Ovary (tissue), 7 donors: ENCODE measurements at regions not wholly inside any gene's neighbourhood (a gene's known extent, or its start where the extent isn't known, plus 50 kb on each side); places are given as distances from the start of the nearest gene placed in this dataset.

Source experiments
- DNase-seq, 5 donors: peaks; one replicate each; pipeline ENCODE4 v3.0.0-alpha.2; 2019 to 2020
- H3K27ac ChIP-seq, 2 donors: fragments of 200-600 bp; one replicate each; pipeline versions ENCODE4 v1.5.1 to v1.8.0; 2019 to 2022
- H3K27me3 ChIP-seq: fragments of 200-600 bp; one replicate; pipeline ENCODE4 v1.8.0; 2022
- H3K36me3 ChIP-seq: fragments of 200-600 bp; sonication (generic); one replicate; pipeline ENCODE4 v1.5.1; 2019
- H3K4me1 ChIP-seq: one replicate; pipeline ENCODE4 v1.8.1; 2013; ENCODE audit warnings: mild to moderate bottlenecking, moderate library complexity; ENCODE audit not compliant: insufficient read depth
- H3K4me3 ChIP-seq: fragments of 200-600 bp; sonication (generic); one replicate; pipeline ENCODE4 v1.5.1; 2017
- H3K9me3 ChIP-seq, 2 donors: fragments of 200-600 bp in 1 of 2; sonication (generic) in 1 of 2; one replicate each; pipeline versions ENCODE4 v1.5.1 to v1.8.1; 2013 to 2019; ENCODE audit warnings: mild to moderate bottlenecking in 1 of 2, moderate library complexity in 1 of 2
- EP300 ChIP-seq: sonication (generic); formaldehyde crosslinking; IDR thresholded peaks from one replicate; pipeline ENCODE4 v1.6.1; 2017; ENCODE audit warnings: antibody characterized with exemption
- POLR2A ChIP-seq: fragments of 450-650 bp; IDR thresholded peaks from one replicate; pipeline ENCODE4 v1.6.1; 2017; ENCODE audit warnings: antibody characterized with exemption, mild to moderate bottlenecking, moderate library complexity
- WGBS, 3 donors: extraction: QIAGEN DNeasy Blood & Tissue Kit in 1 of 3; methylation state at CpG; one replicate each; pipeline versions ENCODE4 v1.1.5 to v1.1.7; 2013 to 2017; 5-methylcytosine and 5-hydroxymethylcytosine counted together
- intact Hi-C, 4 donors: fragments of 100-400 bp; cut with DNase I; formaldehyde crosslinking; loops; one replicate each; pipeline versions ENCODE4 v1.11.0 to v1.15.1; 2022 to 2023
- TF ChIP-seq, protein P1 (sequence below), 3 donors: fragments of 450-650 bp in 2 of 3; fragments of 200-600 bp in 1 of 3; IDR thresholded peaks; one replicate each; pipeline versions ENCODE4 v1.5.1 to v1.8.0; 2016 to 2022; ENCODE audit warnings: antibody characterized with exemption in 3 of 3, mild to moderate bottlenecking in 1 of 3
- donor health status: DM: no; HTN: no; CAD: no; lungs with moderate emphysema.
- donor health status: DM: no; HTN: no; CAD: no.
- donor health status: Bipolar disorder and iron deficiency.
- donor health status: DM: no; HTN: no; CAD: no.
- donor health status: DM: yes; HTN: yes; CAD: no.

DNA sequence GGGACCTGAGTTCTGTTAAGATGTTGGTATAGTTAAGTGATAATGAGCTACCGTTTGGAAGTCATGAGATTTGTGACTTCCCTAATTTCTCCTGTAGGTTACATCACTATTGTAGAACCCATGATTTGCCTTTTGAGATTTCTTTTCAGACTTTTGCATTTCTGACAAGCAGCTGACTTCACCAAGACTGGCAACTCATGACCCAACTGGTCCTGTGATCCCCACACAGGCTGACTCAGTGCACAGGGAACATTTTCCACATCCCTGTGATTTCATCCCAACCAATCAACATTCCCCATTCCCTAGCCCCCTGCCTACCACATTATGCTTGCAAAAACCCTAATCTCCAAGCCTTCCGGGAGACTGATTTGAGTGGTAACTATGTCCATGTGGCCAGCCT lies 242.1 kb upstream of the PDZRN3 start:
- Histone ChIP-seq H3K36me3 (no peaks in the 10 kb centered on the region), H3K9me3 (no peaks in the 10 kb centered on the region), H3K27me3 (no peaks in the 10 kb centered on the region), H3K4me1 (no peaks in the 10 kb centered on the region), H3K4me3 (no peak overlapping the region), H3K27ac (no peak overlapping the region)
- 84 to 91% (median 89%) methylated on average over 2 of the region's 2 CpGs for WGBS, 3 donors
- no peak for DNase-seq
- intact Hi-C loops, result no loop called here
- no peak for TF ChIP-seq POLR2A
- TF ChIP-seq EP300, result no peak
- TF ChIP-seq, protein P1, sequence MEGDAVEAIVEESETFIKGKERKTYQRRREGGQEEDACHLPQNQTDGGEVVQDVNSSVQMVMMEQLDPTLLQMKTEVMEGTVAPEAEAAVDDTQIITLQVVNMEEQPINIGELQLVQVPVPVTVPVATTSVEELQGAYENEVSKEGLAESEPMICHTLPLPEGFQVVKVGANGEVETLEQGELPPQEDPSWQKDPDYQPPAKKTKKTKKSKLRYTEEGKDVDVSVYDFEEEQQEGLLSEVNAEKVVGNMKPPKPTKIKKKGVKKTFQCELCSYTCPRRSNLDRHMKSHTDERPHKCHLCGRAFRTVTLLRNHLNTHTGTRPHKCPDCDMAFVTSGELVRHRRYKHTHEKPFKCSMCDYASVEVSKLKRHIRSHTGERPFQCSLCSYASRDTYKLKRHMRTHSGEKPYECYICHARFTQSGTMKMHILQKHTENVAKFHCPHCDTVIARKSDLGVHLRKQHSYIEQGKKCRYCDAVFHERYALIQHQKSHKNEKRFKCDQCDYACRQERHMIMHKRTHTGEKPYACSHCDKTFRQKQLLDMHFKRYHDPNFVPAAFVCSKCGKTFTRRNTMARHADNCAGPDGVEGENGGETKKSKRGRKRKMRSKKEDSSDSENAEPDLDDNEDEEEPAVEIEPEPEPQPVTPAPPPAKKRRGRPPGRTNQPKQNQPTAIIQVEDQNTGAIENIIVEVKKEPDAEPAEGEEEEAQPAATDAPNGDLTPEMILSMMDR (IDR thresholded peaks at IDR 0.05), result no peak

DNA sequence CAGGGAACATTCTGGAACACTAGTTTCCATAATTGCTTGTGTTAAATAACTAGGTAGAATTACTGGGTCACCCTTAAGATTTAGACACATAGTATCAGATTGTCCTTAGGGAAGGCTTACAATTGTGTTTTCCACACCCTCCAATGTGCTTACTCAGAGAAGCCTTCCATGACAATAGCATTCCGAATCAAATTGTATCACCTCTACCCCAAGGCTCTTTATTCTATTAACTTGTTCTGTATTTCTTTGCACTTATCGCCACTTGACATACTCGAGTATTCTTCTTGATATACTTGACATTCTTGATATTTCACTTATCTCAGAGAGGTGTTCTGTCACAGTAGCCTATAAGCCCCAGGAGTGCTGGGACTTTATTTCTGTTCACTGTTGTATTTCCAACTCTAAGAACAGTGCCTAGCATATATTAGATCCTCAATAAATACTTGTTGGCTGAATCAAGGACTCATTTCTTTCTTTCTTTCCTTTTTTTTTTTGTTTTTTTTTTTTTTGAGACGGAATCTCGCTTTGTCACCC lies 238.9 kb upstream of the PDZRN3 start:
- DNase-seq, result no peak
- Histone ChIP-seq H3K27ac (no peak overlapping the region), H3K9me3 (no peaks in the 10 kb centered on the region), H3K4me3 (no peak overlapping the region), H3K36me3 (no peaks in the 10 kb centered on the region), H3K27me3 (no peaks in the 10 kb centered on the region), H3K4me1 (no peaks in the 10 kb centered on the region)
- 93 to 95% (median 93%) methylated on average over 5 of the region's 5 CpGs for WGBS, 3 donors
- no peak for TF ChIP-seq POLR2A
- no peak for TF ChIP-seq EP300
- TF ChIP-seq, protein P1 (IDR thresholded peaks at IDR 0.05), result no peak
- intact Hi-C loops, result no loop called here

- DNase-seq, result no peak
- no peak overlapping the region for H3K4me3 ChIP-seq
- no peaks in the 10 kb centered on the region for H3K9me3 ChIP-seq
- no peak for TF ChIP-seq EP300
- TF ChIP-seq, protein P1 (IDR thresholded peaks at IDR 0.05), result no peak
- no peak for TF ChIP-seq POLR2A
- no peak overlapping the region for H3K27ac ChIP-seq
- no peaks in the 10 kb centered on the region for H3K36me3 ChIP-seq
- H3K27me3 ChIP-seq, result no peaks in the 10 kb centered on the region
- WGBS, 3 donors, result 93 to 100% (median 97%) methylated on average over 1 of the region's 1 CpG
- H3K4me1 ChIP-seq, result no peaks in the 10 kb centered on the region
- intact Hi-C loops, result loop anchor here in 1 of 4 donors (10.0 kb wide), 2 partner anchors 231 to 401 kb away; partner anchors contain the start of gene PDZRN3
These were observed 231.1 kb upstream of the PDZRN3 start for GRCh38 chr3:73855813-73856212.

GRCh38 chr3:73848173-73848906 lies 223.6 kb upstream of the PDZRN3 start:
- Histone ChIP-seq H3K27ac (no peak overlapping the region), H3K4me1 (no peaks in the 10 kb centered on the region), H3K27me3 (no peaks in the 10 kb centered on the region), H3K36me3 (no peaks in the 10 kb centered on the region), H3K4me3 (no peak overlapping the region), H3K9me3 (no peaks in the 10 kb centered on the region)
- 20 to 25% (median 20%) methylated on average over 4 of the region's 4 CpGs for WGBS, 3 donors
- intact Hi-C loops, result loop anchor here (5.0 to 10.0 kb wide), 3 partner anchors 224 to 744 kb away; partner anchors contain the start of gene PDZRN3 (in 2 of the 4)
- no peak for TF ChIP-seq POLR2A
- TF ChIP-seq, protein P1 (IDR thresholded peaks at IDR 0.05), result peak; percentile 42 to 75 (median 71)
- no peak for DNase-seq
